H9 (cell line): ENCODE measurements at regions not wholly inside any gene's neighbourhood (a gene's known extent, or its start where the extent isn't known, plus 50 kb on each side); places are given as distances from the start of the nearest gene placed in this dataset.

Experiments used
- DNase-seq: peaks from one replicate; pipeline ENCODE4 v3.0.0-alpha.2; 2017
- H2AFZ ChIP-seq: one replicate; pipeline ENCODE4 v1.6.1; 2013; ENCODE audit warnings: mild to moderate bottlenecking, low read length, control low read depth, moderate library complexity
- H2AK5ac ChIP-seq: 2 replicates; pipeline ENCODE4 v1.6.1; 2013; ENCODE audit warnings: low read length, control low read depth, mixed read lengths; ENCODE audit not compliant: insufficient read length
- H2BK120ac ChIP-seq: one replicate; pipeline ENCODE4 v1.6.1; 2013; ENCODE audit warnings: low read depth, mild to moderate bottlenecking, low read length, control low read depth, inconsistent platforms; ENCODE audit not compliant: poor library complexity, severe bottlenecking
- H2BK12ac ChIP-seq: 2 replicates; pipeline ENCODE4 v1.6.1; 2013; ENCODE audit warnings: low read length, control low read depth, mixed read lengths, low read depth; ENCODE audit not compliant: insufficient read length
- H2BK15ac ChIP-seq: 2 replicates; pipeline ENCODE4 v1.6.1; 2013; ENCODE audit warnings: low read depth, low read length, control low read depth
- H2BK20ac ChIP-seq: one replicate; pipeline ENCODE4 v1.6.1; 2013; ENCODE audit warnings: low read depth, mild to moderate bottlenecking, low read length, control low read depth, inconsistent platforms; ENCODE audit not compliant: poor library complexity, severe bottlenecking
- H2BK5ac ChIP-seq: 2 replicates; pipeline ENCODE4 v1.6.1; 2013; ENCODE audit warnings: low read length, control low read depth, mixed read lengths; ENCODE audit not compliant: insufficient read length
- H3K14ac ChIP-seq: 2 replicates; pipeline ENCODE4 v1.6.1; 2013; ENCODE audit warnings: low read length, control low read depth; ENCODE audit not compliant: insufficient read depth
- H3K18ac ChIP-seq: 2 replicates; pipeline ENCODE4 v1.6.1; 2013; ENCODE audit warnings: low read depth, mild to moderate bottlenecking, mixed read lengths, low read length, control low read depth; ENCODE audit not compliant: insufficient read length
- H3K23ac ChIP-seq: 2 replicates; pipeline ENCODE4 v1.6.1; 2013; ENCODE audit warnings: low read length, control low read depth, mixed read lengths, low read depth; ENCODE audit not compliant: insufficient read length
- H3K23me2 ChIP-seq: 2 replicates; pipeline ENCODE4 v1.6.1; 2013; ENCODE audit warnings: low read depth, mild to moderate bottlenecking, mixed read lengths, low read length, control low read depth; ENCODE audit not compliant: insufficient read length, poor library complexity, severe bottlenecking
- H3K27ac ChIP-seq: 2 replicates; pipeline ENCODE4 v1.5.1; 2013; ENCODE audit warnings: low read length, control low read depth, mixed read lengths, low read depth; ENCODE audit not compliant: insufficient read length
- H3K27me3 ChIP-seq: 2 replicates; pipeline ENCODE4 v1.6.1; 2013; ENCODE audit warnings: low read length, control low read depth, inconsistent platforms; ENCODE audit not compliant: insufficient read depth
- H3K4ac ChIP-seq: 2 replicates; pipeline ENCODE4 v1.6.1; 2013; ENCODE audit warnings: low read depth, mild to moderate bottlenecking, control low read depth, inconsistent platforms, low read length, moderate library complexity
- H3K4me1 ChIP-seq: 2 replicates; pipeline ENCODE4 v1.6.1; 2013; ENCODE audit warnings: low read length, control low read depth, inconsistent platforms; ENCODE audit not compliant: insufficient read depth
- H3K4me2 ChIP-seq: 2 replicates; pipeline ENCODE4 v1.6.1; 2013; ENCODE audit warnings: low read length, control low read depth, mixed read lengths; ENCODE audit not compliant: insufficient read length, insufficient read depth
- H3K56ac ChIP-seq: 2 replicates; pipeline ENCODE4 v1.6.1; 2013; ENCODE audit warnings: low read depth, mild to moderate bottlenecking, mixed read lengths, low read length, control low read depth; ENCODE audit not compliant: insufficient read length
- H3K79me1 ChIP-seq: 2 replicates; pipeline ENCODE4 v1.6.1; 2013; ENCODE audit warnings: low read depth, mild to moderate bottlenecking, moderate library complexity, low read length, control low read depth, inconsistent platforms; ENCODE audit not compliant: insufficient read depth, poor library complexity, severe bottlenecking
- H3K79me2 ChIP-seq: 2 replicates; pipeline ENCODE4 v1.6.1; 2013; ENCODE audit warnings: low read length, control low read depth, inconsistent platforms; ENCODE audit not compliant: insufficient read depth
- H3K9ac ChIP-seq: 2 replicates; pipeline ENCODE4 v1.6.1; 2013; ENCODE audit warnings: low read length, control low read depth, mixed read lengths; ENCODE audit not compliant: insufficient read length; ENCODE audit errors: extremely low read depth
- H3K9me3 ChIP-seq: one replicate; pipeline ENCODE4 v1.6.1; 2013; ENCODE audit warnings: low read depth, low read length, inconsistent platforms; ENCODE audit not compliant: control insufficient read depth
- H3T11ph ChIP-seq: one replicate; pipeline ENCODE4 v1.6.1; 2013; ENCODE audit warnings: mild to moderate bottlenecking, low read length, control low read depth, inconsistent platforms
- H4K20me1 ChIP-seq: one replicate; pipeline ENCODE4 v1.6.1; 2013; ENCODE audit not compliant: control insufficient read depth, insufficient read length, insufficient read depth
- H4K5ac ChIP-seq: 2 replicates; pipeline ENCODE4 v1.6.1; 2013; ENCODE audit warnings: low read depth, mild to moderate bottlenecking, mixed read lengths, low read length, control low read depth; ENCODE audit not compliant: insufficient read length
- H4K8ac ChIP-seq: replicated peaks from 2 replicates; pipeline ENCODE4 v1.6.1; 2013; ENCODE audit warnings: low read length, control low read depth, mixed read lengths, low read depth; ENCODE audit not compliant: insufficient read length
- H4K91ac ChIP-seq: 2 replicates; pipeline ENCODE4 v1.6.1; 2013; ENCODE audit warnings: low read depth, mild to moderate bottlenecking, moderate library complexity, mixed read lengths, low read length, control low read depth; ENCODE audit not compliant: insufficient read length
- H3K27ac Mint-ChIP-seq, 3 experiments: 2 replicates in 2 of 3; 3 replicates in 1 of 3; pipeline ENCODE4 v1.8.0; 2020 to 2021; ENCODE audit warnings: mixed read lengths in 3 of 3, mild to moderate bottlenecking in 1 of 3, moderate library complexity in 1 of 3
- H3K27me3 Mint-ChIP-seq: 2 replicates; pipeline ENCODE4 v1.8.0; 2021; ENCODE audit warnings: low read depth, mild to moderate bottlenecking, moderate library complexity, mixed read lengths
- H3K36me3 Mint-ChIP-seq, 3 experiments: 2 replicates in 2 of 3; 3 replicates in 1 of 3; pipeline ENCODE4 v1.8.0; 2020 to 2021; ENCODE audit warnings: low read depth in 3 of 3, mixed read lengths in 3 of 3; ENCODE audit not compliant: insufficient read depth in 1 of 3
- H3K4me1 Mint-ChIP-seq, 2 experiments: 2 replicates each; pipeline ENCODE4 v1.8.0; 2020; ENCODE audit warnings: mixed read lengths in 2 of 2
- H3K4me3 Mint-ChIP-seq, 2 experiments: 2 replicates in 1 of 2; 3 replicates in 1 of 2; pipeline ENCODE4 v1.8.0; 2020 to 2021; ENCODE audit warnings: mild to moderate bottlenecking in 2 of 2, mixed read lengths in 2 of 2, moderate library complexity in 1 of 2
- H3K9me3 Mint-ChIP-seq, 2 experiments: 2 replicates in 1 of 2; 3 replicates in 1 of 2; pipeline ENCODE4 v1.8.0; 2020; ENCODE audit warnings: mild to moderate bottlenecking in 2 of 2, mixed read lengths in 2 of 2, moderate library complexity in 1 of 2
- CTCF ChIP-seq: fragments of 200-600 bp; sonication (generic); conservative IDR thresholded peaks from 3 replicates; pipeline ENCODE4 v1.8.0; 2021; ENCODE audit warnings: antibody characterized with exemption, mild to moderate bottlenecking
- WGBS: extraction: QIAGEN DNeasy Blood & Tissue Kit; methylation state at CpG from one replicate; pipeline ENCODE4 v1.1.7; 2013; ENCODE audit warnings: missing lambda C conversion rate, low lambda C conversion rate, mixed read lengths; ENCODE audit not compliant: insufficient read length; ENCODE audit errors: extremely low coverage; 5-methylcytosine and 5-hydroxymethylcytosine counted together

GRCh38 chr2:2981000-2981399, 396.6 kb downstream of the EIPR1 start:
- DNase-seq: no peak
- H3K36me3 Mint-ChIP-seq: no peaks in the 10 kb centered on the region; a peak in 1 of 7 replicates

More at GRCh38 chr2:2981000-2981399, 396.6 kb downstream of the EIPR1 start:
- Histone ChIP-seq H2BK120ac (no peak overlapping the region), H3K18ac (no peak overlapping the region), H3K27ac (no peak overlapping the region), H3K23me2 (no peaks in the 10 kb centered on the region), H3K79me2 (no peaks in the 10 kb centered on the region), H3K4me1 (no peaks in the 10 kb centered on the region), H3K79me1 (no peaks in the 10 kb centered on the region), H3K27me3 (no peaks in the 10 kb centered on the region), H2BK12ac (no peak overlapping the region), H3K14ac (no peak overlapping the region), H4K5ac (no peak overlapping the region), H4K8ac (no peak overlapping the region), H3K23ac (no peak overlapping the region), H2AFZ (no peak overlapping the region), H3K4ac (no peak overlapping the region), H3K9ac (no peak overlapping the region), H2BK5ac (no peak overlapping the region), H2AK5ac (no peak overlapping the region), H3K56ac (no peak overlapping the region), H3K9me3 (no peaks in the 10 kb centered on the region), H4K20me1 (no peaks in the 10 kb centered on the region), H3K4me2 (no peak overlapping the region), H4K91ac (no peak overlapping the region), H2BK20ac (no peak overlapping the region), H3T11ph (no peak overlapping the region), H2BK15ac (no peak overlapping the region)
- peaks cover 3 to 4% of the 10 kb centered on the region in 2 experiments; a peak in 4 of 5 replicates for H3K9me3 Mint-ChIP-seq
- TF ChIP-seq CTCF: no peak
- H3K4me1 Mint-ChIP-seq: peaks cover 0 to 3% of the 10 kb centered on the region in 2 experiments; a peak in 1 of 4 replicates
- H3K4me3 Mint-ChIP-seq: no peak overlapping the region
- peaks cover 2% of the 10 kb centered on the region for H3K27me3 Mint-ChIP-seq
- no peak overlapping the region for H3K27ac Mint-ChIP-seq
- WGBS: no CpG with 5 or more reads among the region's 1 CpG
